NB4 (cell line): ENCODE measurements at regions not wholly inside any gene's neighbourhood (a gene's known extent, or its start where the extent isn't known, plus 50 kb on each side); places are given as distances from the start of the nearest gene placed in this dataset.

ENCODE experiments used
- CTCF ChIP-seq: IDR thresholded peaks from one replicate; pipeline ENCODE4 v1.5.1; 2012; ENCODE audit warnings: low read depth, low read length
- MAX ChIP-seq: IDR thresholded peaks from 2 replicates; pipeline ENCODE4 v1.6.1; 2011; ENCODE audit warnings: low read depth, low read length

GRCh38 chr11:95337972-95338429, 107.0 kb upstream of the SESN3 start:
- TF ChIP-seq CTCF (no peak), MAX (no peak)
